Kasumi-1 (cell line): ENCODE measurements at regions not wholly inside any gene's neighbourhood (a gene's known extent, or its start where the extent isn't known, plus 50 kb on each side); places are given as distances from the start of the nearest gene placed in this dataset.

Experiments
- DNase-seq, 2 experiments: peaks; one replicate each; lab custom pipeline; 2025; lab: John Stamatoyannopoulos, UW

DNA sequence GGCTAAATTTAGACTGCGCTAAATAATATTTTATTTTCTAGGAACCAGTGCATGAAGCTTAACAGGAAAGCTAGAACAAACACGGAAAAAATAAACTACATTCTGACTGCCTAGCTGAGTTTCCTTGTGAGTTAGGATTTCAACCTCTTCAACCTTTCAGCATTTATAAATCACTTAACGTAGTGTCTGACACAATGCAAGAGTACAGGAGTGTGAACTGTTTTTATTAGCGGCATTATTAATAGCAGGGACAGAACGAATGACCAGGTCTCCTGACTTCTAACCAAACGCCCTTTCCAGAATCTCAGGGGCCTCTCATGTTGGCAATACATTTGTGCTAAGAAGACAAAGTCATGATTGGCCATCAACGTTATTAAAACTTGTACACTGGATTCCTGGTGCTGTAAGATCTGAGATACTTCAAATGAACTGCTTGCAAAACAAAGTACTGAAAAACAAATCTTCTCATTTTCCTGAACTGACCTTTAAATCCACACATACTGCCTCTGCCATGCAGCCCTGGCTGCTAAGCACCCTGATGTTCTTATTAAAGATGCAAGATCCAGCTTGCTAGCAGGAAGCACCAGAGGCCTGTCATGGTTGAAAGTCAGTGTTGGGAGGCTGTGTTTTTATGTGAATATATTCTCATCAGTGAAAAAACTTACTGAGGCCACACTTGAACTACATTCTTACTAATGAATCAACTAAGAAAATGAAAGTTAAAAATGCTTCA lies 380.4 kb upstream of the CPEB2 start:
- DNase-seq = no peak

DNA sequence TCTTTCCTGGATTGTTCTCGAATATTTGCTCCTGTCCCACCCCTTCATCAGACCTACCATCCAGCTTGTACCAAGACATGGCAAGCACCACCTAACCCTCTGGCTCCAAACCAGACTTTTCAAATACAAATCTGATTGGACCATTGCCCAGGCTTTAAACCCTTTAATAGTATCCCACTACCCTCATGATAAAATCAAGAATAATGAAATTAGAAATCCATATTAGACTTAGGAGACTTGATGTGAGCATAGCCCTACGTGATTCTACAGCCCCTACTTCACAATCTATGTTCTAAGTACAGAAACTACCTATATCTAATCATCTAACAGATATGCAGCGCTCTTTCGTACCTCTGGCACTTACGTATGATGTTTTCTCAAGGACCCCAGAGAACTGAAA lies 375.2 kb upstream of the CPEB2 start:
- DNase-seq = no peak

GRCh38 chr4:14631806-14632440 lies 370.4 kb upstream of the CPEB2 start:
- no peak for DNase-seq

DNA sequence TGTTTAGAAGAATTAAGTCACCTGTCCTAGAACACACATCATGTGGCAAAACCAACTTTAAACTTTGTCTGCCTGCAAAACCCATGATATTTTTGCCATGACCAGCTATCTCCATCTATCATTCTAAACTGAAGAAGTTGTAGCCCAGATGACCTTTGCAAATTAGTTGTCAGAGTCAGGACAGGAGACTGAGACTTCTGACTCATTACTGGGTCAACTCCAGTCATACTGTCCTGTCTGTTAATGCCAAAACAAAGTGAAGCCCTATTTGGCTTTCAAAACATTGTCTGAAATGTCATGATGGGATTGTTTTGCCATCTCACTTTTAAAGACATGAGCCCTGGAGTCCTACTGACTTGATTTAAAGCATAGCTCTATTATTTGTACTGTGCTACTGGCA lies 365.7 kb upstream of the CPEB2 start:
- no peak for DNase-seq

DNA sequence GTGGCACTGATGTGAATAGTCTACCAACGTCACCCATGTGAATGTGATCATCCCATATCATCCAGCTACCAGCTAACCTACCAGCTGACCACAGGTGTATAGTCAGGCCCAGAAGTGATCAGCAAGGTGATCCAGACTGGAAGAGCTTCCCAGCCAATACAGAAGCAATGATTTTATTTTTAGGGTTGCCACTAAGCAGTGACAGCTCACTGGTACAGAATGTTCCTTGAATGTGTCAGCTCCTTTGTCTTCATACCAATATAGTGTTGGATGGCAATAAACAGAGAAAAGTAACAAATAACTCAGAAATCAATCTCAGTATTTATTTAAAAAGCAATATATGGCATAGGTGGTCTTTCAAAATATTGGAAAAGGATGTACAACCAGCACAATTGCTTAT lies 361.8 kb upstream of the CPEB2 start:
- no peak for DNase-seq

DNA sequence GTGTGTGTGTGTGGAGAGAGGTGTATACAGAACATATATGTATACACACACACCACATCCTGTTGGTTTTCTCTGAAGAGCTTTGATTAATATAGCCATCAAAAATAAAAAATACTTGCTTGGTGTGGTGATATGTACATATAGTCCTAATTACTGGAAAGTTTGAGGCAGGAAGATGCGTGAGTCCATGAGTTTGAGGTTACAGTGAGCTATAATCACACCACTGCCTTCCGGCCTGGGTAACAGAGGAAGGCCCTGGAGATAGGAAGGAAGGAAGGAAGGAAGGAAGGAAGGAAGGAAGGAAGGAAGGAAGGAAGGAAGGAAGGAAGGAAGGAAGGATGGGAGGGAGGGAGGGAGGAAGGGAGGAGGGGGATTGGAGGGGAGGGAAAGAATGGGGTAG lies 360.4 kb upstream of the CPEB2 start:
- no peak for DNase-seq

GRCh38 chr4:14644580-14645282 lies 357.6 kb upstream of the CPEB2 start:
- DNase-seq = no peak

DNA sequence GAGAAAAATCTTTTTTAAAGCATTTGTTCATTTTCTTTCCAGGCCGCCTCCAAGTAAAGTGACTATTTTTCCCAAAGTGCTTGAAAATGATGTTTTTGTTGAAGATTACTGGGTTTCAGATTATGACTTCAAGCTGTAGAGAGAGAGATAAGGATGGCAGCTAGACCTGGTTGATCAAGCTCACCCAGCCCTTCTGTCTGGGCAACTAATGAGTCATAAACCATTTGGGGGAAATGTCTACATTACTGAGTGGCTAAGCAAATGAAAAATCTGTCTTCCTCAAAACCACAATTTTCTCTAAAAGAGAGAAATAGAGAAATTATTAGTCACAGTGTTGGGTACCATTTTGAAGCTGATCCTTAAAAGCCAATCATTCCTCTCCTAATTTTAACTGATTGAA lies 355.4 kb upstream of the CPEB2 start:
- no peak for DNase-seq

DNA sequence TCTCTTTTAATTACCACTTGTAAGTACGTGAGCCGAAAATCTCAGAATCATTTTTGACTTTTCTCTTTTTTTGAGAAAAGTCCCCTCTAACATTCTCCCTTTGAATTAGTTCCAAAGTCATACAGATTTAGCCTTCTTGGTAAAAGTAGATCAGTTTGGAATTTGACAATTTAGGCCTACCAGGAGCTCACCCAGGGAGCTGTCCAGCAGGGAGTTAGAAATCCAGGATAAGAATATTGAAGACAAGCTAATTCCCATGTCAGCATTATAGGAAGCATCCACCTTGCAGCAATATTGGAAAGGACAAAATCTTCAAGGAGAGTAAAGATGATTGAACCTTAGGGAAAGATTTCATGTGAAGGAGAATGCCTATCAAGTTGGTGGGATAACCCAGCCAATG lies 352.2 kb upstream of the CPEB2 start:
- no peak for DNase-seq

DNA sequence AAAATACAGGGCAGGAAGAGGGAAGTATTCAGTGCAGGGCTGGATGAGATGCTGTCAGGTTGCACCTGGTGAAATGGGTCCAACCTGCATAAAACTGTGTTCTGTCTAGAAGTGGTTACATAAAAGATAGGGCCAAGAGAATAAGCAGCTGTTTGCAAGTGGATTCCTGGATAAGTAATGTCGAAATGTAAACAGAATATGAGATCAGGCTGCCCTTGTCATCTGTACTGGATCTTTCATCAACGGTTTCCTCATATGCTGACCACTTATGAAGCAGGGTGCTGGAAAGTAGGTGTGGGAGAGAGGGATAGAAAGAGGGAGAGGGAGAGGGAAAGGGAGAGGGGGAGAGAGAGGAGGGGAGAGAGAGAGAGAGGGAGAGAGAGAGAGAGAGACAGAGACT lies 349.8 kb upstream of the CPEB2 start:
- DNase-seq = no peak

DNA sequence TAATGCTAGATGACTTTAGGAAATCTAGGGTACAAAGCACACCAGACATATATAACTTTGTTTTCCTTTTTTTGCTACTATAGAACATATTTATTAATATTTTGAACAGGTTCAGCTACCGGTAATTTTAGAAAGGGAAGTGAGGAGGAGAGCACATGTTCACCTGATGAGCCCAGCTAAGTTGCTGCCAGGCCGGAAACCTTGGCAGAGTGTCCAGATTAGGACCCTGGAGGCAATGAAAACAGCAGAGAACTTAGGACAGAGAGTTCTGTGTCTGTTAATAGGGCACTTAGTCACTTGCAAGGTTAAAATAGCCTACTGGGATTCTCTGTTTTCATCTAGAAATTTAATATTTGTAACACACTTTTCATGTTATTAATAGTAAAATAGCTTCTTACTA lies 348.9 kb upstream of the CPEB2 start:
- no peak for DNase-seq

DNA sequence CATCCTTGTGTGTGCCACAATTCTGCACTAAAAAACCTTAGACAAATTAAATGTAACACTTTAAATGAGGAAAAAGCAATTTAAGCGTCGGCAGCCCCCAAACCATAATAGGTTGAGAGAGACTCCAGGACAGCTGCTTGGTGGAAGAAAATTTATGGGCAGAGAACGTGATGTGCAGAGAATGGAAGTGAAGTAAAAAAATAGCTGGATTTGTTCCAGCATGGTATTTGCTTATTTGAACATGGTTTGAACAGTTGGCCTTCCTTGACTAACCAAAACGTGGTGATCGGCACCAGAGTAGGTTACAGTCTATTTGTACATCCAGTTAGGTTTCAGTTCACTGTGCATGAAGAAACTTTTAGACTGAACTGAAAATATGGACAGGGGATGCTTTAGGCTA lies 343.0 kb upstream of the CPEB2 start:
- DNase-seq = no peak

DNA sequence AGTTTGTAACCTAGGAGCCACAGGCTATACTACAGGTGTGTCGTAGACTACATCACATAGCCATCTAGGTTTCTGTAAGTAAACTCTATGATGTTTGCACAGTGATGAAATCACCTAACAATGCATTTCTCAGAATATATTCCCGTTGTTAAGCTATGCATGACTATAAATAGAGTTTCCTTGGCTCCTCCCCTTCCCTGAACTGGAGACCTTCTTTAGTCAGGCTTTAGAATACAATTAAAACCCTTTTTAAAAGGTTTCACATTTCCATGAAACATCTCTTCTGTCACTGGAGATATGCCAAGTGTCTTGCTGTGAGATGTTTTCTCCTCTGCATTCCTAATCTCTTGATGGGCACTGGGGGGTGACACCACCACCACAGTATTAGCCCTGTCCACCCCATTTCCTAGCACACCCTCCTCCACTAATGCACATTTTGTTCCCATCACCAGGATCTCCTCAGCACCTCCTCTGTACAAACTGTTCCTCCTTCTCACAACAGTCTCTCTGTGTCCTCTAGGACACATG lies 334.6 kb upstream of the CPEB2 start:
- DNase-seq = no peak

DNA sequence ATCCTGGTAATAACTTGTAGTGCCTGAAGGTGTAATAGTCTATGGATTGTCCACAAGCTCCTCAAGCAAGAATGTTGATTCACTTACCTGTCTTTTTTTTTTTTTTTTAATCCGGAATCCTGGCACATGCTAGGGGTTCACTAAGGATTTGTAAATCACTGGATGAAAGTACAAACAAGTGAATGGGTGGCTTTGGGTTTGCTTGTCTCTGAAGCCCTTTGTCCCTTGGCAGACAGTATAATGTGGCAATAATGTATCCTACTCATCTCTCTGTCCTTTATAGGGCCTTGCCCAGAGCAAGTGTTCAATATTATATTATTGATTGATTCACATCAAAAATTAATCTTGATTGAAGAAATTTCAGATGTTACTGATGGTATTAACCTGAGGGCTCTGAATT lies 334.0 kb upstream of the CPEB2 start:
- DNase-seq = no peak

GRCh38 chr4:14669371-14669770 lies 332.9 kb upstream of the CPEB2 start:
- no peak for DNase-seq

DNA sequence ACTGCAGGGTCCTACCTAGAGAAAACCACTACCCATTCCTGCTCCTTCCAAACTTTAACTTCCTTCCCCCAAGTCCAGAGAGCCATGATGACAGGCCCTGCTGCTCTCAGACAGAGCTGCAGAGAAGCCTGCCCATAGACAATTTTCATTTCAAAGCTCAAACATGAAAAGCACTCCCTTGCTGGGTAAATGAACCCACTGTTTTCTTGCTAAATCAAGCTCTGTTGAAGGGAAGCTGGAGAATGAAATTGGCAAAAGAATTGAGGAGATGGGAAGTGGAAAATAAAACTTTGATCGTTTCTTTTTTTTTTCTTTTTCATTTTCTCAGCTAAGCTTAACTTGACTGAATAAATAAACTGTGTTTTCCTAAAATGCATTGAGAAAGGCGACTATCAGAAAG lies 331.1 kb upstream of the CPEB2 start:
- no peak for DNase-seq

GRCh38 chr4:14675279-14675985 lies 326.8 kb upstream of the CPEB2 start:
- no peak for DNase-seq

GRCh38 chr4:14679906-14680305 lies 322.4 kb upstream of the CPEB2 start:
- DNase-seq = no peak

DNA sequence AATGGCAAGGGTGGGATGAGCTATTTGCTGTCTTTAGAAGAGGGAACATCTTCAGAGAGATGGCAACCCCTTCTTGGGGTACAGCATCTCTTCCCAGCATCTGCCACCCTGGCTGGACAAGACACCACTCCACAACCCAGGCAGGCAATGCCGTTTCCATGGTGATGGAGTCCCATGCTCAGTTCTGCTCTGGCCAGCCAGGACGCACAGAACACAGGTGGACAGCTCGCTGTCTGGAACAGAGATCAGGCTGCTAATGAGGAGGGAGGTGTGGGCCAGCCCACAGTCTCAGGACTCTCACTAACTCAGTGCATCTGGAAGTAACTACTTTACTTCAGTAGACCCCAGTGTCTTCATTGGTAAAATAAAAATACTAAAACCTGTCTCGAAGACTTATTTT lies 321.0 kb upstream of the CPEB2 start:
- DNase-seq = no peak

GRCh38 chr4:14693728-14694127 lies 308.6 kb upstream of the CPEB2 start:
- DNase-seq = no peak

DNA sequence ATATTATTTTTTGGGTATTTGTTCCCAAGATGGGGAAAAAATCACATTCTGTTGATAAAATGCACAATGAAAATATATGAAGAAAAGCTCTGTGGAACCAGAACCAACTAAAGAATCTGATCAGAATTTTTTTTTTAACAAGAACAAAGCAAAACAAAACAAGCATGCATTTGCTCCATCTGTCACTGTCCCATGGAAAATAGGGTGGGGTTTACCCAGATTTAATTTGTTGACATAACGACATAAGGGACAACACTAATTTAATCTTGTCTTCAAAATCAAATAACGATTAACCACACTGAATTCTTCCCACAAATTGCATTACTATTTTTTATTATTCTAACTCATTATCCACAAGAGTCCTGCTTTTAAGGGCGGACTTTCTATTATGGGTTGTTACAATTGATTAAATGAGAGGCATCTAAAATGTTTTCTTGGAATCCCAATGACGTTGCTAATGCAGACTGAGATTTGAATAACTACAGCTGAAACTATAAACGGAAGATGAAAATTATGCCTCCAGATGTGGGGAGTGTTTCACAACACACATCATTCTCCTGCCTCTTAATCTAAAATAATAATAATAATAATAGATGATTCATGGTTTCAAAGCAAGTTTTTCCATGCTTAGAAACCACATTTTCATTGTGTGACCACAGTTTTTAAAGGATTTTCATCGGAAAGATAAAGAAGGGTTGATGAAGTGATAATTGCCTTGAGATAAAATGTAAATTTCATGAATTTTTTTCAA lies 307.0 kb upstream of the CPEB2 start:
- DNase-seq = no peak

DNA sequence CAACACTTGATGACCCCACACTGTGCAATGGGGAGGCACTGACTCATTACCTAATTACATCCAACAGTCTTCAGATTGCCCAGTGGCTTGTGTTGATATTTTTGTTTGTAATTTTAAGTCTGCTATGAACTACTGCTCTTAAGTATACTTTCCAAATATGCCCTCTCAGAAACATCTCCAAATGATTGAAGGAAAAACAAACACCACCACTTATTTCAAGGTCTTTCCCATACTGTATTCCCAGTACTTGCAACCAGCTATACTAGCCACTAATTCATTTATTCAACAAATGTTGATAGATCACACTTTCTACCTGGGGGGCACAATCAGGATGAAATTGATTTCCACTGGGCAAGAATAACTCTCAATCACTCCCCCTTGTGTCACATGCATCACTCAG lies 302.2 kb upstream of the CPEB2 start:
- no peak for DNase-seq
